ENCODE measurements at regions not wholly inside any gene's neighbourhood (a gene's known extent, or its start where the extent isn't known, plus 50 kb on each side); places are given as distances from the start of the nearest gene placed in this dataset.

DNA sequence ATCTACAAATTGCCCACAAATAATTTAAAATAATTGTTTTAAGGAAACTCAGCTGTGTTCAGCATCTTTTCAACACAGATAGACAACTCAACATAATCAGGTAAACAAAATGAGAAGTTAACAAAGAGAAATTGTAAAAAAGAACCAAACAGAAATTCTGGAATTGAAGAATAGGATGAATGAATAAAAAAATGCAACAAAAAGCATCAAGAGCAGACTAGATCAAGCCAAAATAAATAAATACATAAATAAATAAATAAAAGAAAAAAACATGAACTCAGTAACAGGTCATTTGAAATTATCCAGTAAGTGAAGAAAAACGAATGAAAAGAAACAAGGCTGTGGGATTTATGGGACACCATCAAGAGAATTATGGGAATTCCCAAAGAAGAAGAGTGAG is 94.0 kb upstream of the CDK6 start:
- intact Hi-C loops (cut with micrococcal nuclease; ENCODE audit: unreplicated experiment), result no loop called here
- DNase-seq (ENCODE audit: low spot score), result no peak
- no peaks in the 10 kb centered on the region for H3K9me3 ChIP-seq (ENCODE audit: low read length)
- no peaks in the 10 kb centered on the region for H3K9me2 ChIP-seq (ENCODE audit: insufficient read depth, low read length)
- H3K79me2 ChIP-seq (ENCODE audit: insufficient read depth, low read depth, low read length), result no peaks in the 10 kb centered on the region
- H3K4me1 ChIP-seq (ENCODE audit: insufficient read depth, low read length, poor library complexity, severe bottlenecking), result no peaks in the 10 kb centered on the region
- H3K4me3 ChIP-seq (ENCODE audit: low read depth, low read length, poor library complexity, severe bottlenecking), result no peak overlapping the region
- ChIA-PET POLR2A (no interaction called here), CTCF (ENCODE audit: unreplicated experiment) (no interaction called here)
- H3K4me2 ChIP-seq (ENCODE audit: low read length), result no peak overlapping the region
- H3K36me3 ChIP-seq (ENCODE audit: insufficient read depth, low read length), result no peaks in the 10 kb centered on the region
- H4K20me1 ChIP-seq (ENCODE audit: insufficient read depth, low read length), result no peaks in the 10 kb centered on the region
- H3K27ac ChIP-seq (ENCODE audit: low read depth, low read length, poor library complexity, severe bottlenecking), result no peak overlapping the region
- no peak for TF ChIP-seq EZH2phosphoT487 (IDR thresholded peaks at IDR 0.05; ENCODE audit: borderline replicate concordance, low read depth, low read length)
- TF ChIP-seq, protein P1, sequence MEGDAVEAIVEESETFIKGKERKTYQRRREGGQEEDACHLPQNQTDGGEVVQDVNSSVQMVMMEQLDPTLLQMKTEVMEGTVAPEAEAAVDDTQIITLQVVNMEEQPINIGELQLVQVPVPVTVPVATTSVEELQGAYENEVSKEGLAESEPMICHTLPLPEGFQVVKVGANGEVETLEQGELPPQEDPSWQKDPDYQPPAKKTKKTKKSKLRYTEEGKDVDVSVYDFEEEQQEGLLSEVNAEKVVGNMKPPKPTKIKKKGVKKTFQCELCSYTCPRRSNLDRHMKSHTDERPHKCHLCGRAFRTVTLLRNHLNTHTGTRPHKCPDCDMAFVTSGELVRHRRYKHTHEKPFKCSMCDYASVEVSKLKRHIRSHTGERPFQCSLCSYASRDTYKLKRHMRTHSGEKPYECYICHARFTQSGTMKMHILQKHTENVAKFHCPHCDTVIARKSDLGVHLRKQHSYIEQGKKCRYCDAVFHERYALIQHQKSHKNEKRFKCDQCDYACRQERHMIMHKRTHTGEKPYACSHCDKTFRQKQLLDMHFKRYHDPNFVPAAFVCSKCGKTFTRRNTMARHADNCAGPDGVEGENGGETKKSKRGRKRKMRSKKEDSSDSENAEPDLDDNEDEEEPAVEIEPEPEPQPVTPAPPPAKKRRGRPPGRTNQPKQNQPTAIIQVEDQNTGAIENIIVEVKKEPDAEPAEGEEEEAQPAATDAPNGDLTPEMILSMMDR (conservative IDR thresholded peaks at IDR 0.05; ENCODE audit: low read length), result no peak
- H2AFZ ChIP-seq (ENCODE audit: low read length), result no peak overlapping the region
- no TSS peak for BruUV-seq (replicated peaks)

DNA sequence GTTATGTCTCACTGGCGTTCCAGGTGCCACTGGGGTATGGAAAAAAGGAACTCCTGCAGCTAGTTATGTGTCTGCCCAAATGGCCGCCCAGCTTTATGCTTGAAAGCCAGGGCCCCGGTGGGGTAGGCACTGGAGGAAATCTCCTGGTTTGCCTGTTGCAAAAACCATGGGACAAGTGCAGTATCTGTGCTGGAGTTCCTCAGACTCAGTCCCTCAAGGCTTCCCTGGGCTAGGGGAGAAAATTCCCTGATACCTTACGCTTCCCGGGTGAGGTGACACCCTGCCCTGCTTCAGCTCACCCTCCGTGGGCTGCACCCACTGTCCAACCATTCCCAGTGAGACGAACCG is 90.3 kb upstream of the CDK6 start:
- Histone ChIP-seq H3K36me3 (ENCODE audit: insufficient read depth, low read length) (no peaks in the 10 kb centered on the region), H3K9me3 (ENCODE audit: low read length) (no peaks in the 10 kb centered on the region), H3K79me2 (ENCODE audit: insufficient read depth, low read depth, low read length) (no peaks in the 10 kb centered on the region), H3K27ac (ENCODE audit: low read depth, low read length, poor library complexity, severe bottlenecking) (no peak overlapping the region), H3K4me1 (ENCODE audit: insufficient read depth, low read length, poor library complexity, severe bottlenecking) (no peaks in the 10 kb centered on the region), H3K9me2 (ENCODE audit: insufficient read depth, low read length) (no peaks in the 10 kb centered on the region), H2AFZ (ENCODE audit: low read length) (no peak overlapping the region), H3K4me3 (ENCODE audit: low read depth, low read length, poor library complexity, severe bottlenecking) (no peak overlapping the region), H3K4me2 (ENCODE audit: low read length) (no peak overlapping the region), H4K20me1 (ENCODE audit: insufficient read depth, low read length) (no peaks in the 10 kb centered on the region)
- intact Hi-C loops (cut with micrococcal nuclease; ENCODE audit: unreplicated experiment), result no loop called here
- CTCF ChIA-PET (ENCODE audit: unreplicated experiment), result interaction anchor here (0.5 kb wide), 1 partner anchor 80 kb away, joined by 4 read pairs; no protein-coding TSS in a partner anchor
- BruUV-seq (replicated peaks), result no TSS peak
- POLR2A ChIA-PET, result interaction anchor here (0.6 kb wide), 1 partner anchor 609 kb away, joined by 3 read pairs; no protein-coding TSS in a partner anchor
- no peak for DNase-seq (ENCODE audit: low spot score)
- TF ChIP-seq, protein P1 (conservative IDR thresholded peaks at IDR 0.05; ENCODE audit: low read length), result no peak
- no peak for TF ChIP-seq EZH2phosphoT487 (IDR thresholded peaks at IDR 0.05; ENCODE audit: borderline replicate concordance, low read depth, low read length)

DNA sequence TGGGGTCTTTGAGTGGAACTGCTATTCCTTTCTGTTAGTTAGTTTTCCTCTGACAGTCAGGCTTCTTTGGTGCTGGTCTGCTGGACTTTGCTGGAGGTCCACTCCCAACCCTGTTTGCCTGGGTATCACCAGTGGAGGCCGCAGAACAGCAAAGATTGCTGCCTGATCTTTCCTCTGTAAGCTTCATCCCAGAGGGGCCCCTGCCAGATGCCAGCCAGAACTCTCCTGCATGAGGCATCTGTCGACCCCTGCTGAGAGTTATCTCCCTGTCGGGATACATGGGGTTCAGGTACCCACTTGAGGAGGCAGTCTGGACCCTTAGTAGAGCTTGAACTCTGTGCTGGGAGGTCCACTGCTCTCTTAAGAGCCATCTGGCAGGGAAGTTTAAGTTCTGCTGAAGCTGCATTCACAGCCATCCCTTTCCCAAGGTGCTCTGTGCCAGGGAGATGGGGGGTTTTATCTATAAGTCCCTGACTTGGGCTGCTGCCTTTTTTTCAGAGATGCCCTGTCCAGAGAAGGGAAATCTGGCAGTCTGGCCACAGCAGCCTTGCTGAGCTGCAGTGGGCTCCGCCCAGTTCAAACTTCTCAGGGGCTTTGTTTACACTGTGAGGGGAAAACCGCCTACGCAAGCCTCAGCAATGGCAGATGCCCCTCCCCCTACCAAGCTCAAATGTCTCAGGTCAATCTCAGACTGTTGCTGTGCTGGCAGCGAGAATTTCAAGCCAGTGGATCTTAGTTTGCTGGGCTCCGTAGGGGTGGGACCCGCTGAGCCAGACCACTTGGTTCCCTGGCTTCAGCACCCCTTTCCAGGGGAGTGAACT is 89.7 kb upstream of the CDK6 start:
- Histone ChIP-seq H4K20me1 (ENCODE audit: insufficient read depth, low read length) (no peaks in the 10 kb centered on the region), H3K36me3 (ENCODE audit: insufficient read depth, low read length) (no peaks in the 10 kb centered on the region), H3K4me3 (ENCODE audit: low read depth, low read length, poor library complexity, severe bottlenecking) (no peak overlapping the region), H3K27ac (ENCODE audit: low read depth, low read length, poor library complexity, severe bottlenecking) (no peak overlapping the region), H2AFZ (ENCODE audit: low read length) (no peak overlapping the region), H3K9me3 (ENCODE audit: low read length) (no peaks in the 10 kb centered on the region), H3K79me2 (ENCODE audit: insufficient read depth, low read depth, low read length) (no peaks in the 10 kb centered on the region), H3K4me1 (ENCODE audit: insufficient read depth, low read length, poor library complexity, severe bottlenecking) (no peaks in the 10 kb centered on the region), H3K4me2 (ENCODE audit: low read length) (no peak overlapping the region), H3K9me2 (ENCODE audit: insufficient read depth, low read length) (no peaks in the 10 kb centered on the region)
- BruUV-seq (replicated peaks), result no TSS peak
- TF ChIP-seq EZH2phosphoT487 (IDR thresholded peaks at IDR 0.05; ENCODE audit: borderline replicate concordance, low read depth, low read length), result no peak
- TF ChIP-seq, protein P1 (conservative IDR thresholded peaks at IDR 0.05; ENCODE audit: low read length), result no peak
- POLR2A ChIA-PET, result interaction anchor here (0.6 kb wide), 1 partner anchor 609 kb away, joined by 3 read pairs; no protein-coding TSS in a partner anchor
- no peak for DNase-seq (ENCODE audit: low spot score)
- CTCF ChIA-PET (ENCODE audit: unreplicated experiment), result interaction anchor here (0.5 kb wide), 1 partner anchor 80 kb away, joined by 4 read pairs; no protein-coding TSS in a partner anchor
- intact Hi-C loops (cut with micrococcal nuclease; ENCODE audit: unreplicated experiment), result no loop called here
